HEK293T (cell line): ENCODE measurements at regions not wholly inside any gene's neighbourhood (a gene's known extent, or its start where the extent isn't known, plus 50 kb on each side); places are given as distances from the start of the nearest gene placed in this dataset.

ENCODE experiments used
- CTCF ChIA-PET: fragments of 350-600 bp; formaldehyde crosslinking; extraction: SDS; loops from one replicate; lab custom pipeline; 2021; ENCODE audit warnings: antibody characterized with exemption, inconsistent platforms; lab: Yijun Ruan, JAX
- POLR2A ChIA-PET: fragments of 350-600 bp; formaldehyde crosslinking; extraction: SDS; loops from one replicate; lab custom pipeline; 2020; ENCODE audit warnings: antibody characterized with exemption, inconsistent platforms; lab: Yijun Ruan, JAX
- DNase-seq: peaks from one replicate; pipeline ENCODE4 v3.0.0; 2012; ENCODE audit warnings: mixed read lengths; ENCODE audit errors: extremely low spot score
- ARNT ChIP-seq: fragments of 450-650 bp; IDR thresholded peaks from 2 replicates; pipeline ENCODE4 v1.6.1; 2017; ENCODE audit warnings: mild to moderate bottlenecking
- BHLHE40 ChIP-seq: fragments of 450-650 bp; IDR thresholded peaks from 2 replicates; pipeline ENCODE4 v1.6.1; 2016; ENCODE audit warnings: mild to moderate bottlenecking, moderate library complexity, borderline replicate concordance
- CTBP1 ChIP-seq: fragments of 450-650 bp; IDR thresholded peaks from 2 replicates; pipeline ENCODE4 v1.6.1; 2016; ENCODE audit warnings: borderline replicate concordance
- ELF4 ChIP-seq: fragments of 450-650 bp; IDR thresholded peaks from 2 replicates; pipeline ENCODE4 v1.6.1; 2017; ENCODE audit warnings: antibody characterized with exemption
- FOXA1 ChIP-seq: fragments of 450-650 bp; IDR thresholded peaks from 2 replicates; pipeline ENCODE4 v1.6.1; 2016; ENCODE audit warnings: mild to moderate bottlenecking
- FOXK2 ChIP-seq: fragments of 450-650 bp; IDR thresholded peaks from 2 replicates; pipeline ENCODE4 v1.6.1; 2016; ENCODE audit warnings: mild to moderate bottlenecking
- FOXM1 ChIP-seq: fragments of 450-650 bp; IDR thresholded peaks from 2 replicates; pipeline ENCODE4 v1.6.1; 2017; ENCODE audit warnings: mild to moderate bottlenecking, borderline replicate concordance
- HDGF ChIP-seq: fragments of 450-650 bp; IDR thresholded peaks from 2 replicates; pipeline ENCODE4 v1.6.1; 2017; ENCODE audit warnings: antibody characterized with exemption, borderline replicate concordance
- L3MBTL2 ChIP-seq: fragments of 450-650 bp; conservative IDR thresholded peaks from 2 replicates; pipeline ENCODE4 v1.6.1; 2016; ENCODE audit warnings: mild to moderate bottlenecking
- LEF1 ChIP-seq: fragments of 450-650 bp; IDR thresholded peaks from 2 replicates; pipeline ENCODE4 v1.6.1; 2017; ENCODE audit warnings: mild to moderate bottlenecking, borderline replicate concordance
- NFRKB ChIP-seq: fragments of 450-650 bp; IDR thresholded peaks from 2 replicates; pipeline ENCODE4 v1.6.1; 2016; ENCODE audit warnings: mild to moderate bottlenecking, moderate library complexity
- SP1 ChIP-seq: fragments of 450-650 bp; IDR thresholded peaks from 2 replicates; pipeline ENCODE4 v1.6.1; 2017
- SUZ12 ChIP-seq: fragments of 450-650 bp; IDR thresholded peaks from 2 replicates; pipeline ENCODE4 v1.6.1; 2016; ENCODE audit warnings: mild to moderate bottlenecking
- TARDBP ChIP-seq: fragments of 450-650 bp; IDR thresholded peaks from 2 replicates; pipeline ENCODE4 v1.6.1; 2016
- ZNF384 ChIP-seq: fragments of 450-650 bp; IDR thresholded peaks from 2 replicates; pipeline ENCODE4 v1.6.1; 2016
- TF ChIP-seq, protein P1 (sequence below): fragments of 450-650 bp; IDR thresholded peaks from 2 replicates; pipeline ENCODE4 v1.6.1; 2016

DNA sequence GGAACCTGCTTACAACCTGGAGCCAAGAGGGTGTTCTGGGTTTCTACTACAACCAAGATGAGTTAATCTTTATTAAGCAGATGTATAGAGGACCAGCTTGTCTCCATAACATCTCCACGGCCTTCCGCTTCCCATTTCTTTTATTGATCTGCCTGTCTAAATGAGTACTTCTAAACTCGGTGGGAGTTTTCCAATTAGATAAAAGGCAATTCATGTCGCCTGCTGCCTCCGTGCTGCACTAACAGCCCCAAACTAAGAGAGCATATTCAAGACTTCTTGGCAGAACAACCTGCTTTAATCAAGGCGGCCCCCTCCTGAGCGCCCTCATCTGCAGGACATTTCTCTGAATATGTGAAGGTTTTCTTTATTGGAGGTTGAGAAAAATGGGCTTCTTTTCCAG is 270.1 kb downstream of the PDCD6IP start:
- DNase-seq: no peak
- ChIA-PET POLR2A (no interaction called here), CTCF (no interaction called here)
- TF ChIP-seq L3MBTL2 (no peak), FOXK2 (no peak), SUZ12 (no peak), TARDBP (no peak), SP1 (no peak), ARNT (no peak), NFRKB (no peak), CTBP1 (no peak), FOXM1 (no peak), ELF4 (no peak), HDGF (no peak)
- TF ChIP-seq, protein P1, sequence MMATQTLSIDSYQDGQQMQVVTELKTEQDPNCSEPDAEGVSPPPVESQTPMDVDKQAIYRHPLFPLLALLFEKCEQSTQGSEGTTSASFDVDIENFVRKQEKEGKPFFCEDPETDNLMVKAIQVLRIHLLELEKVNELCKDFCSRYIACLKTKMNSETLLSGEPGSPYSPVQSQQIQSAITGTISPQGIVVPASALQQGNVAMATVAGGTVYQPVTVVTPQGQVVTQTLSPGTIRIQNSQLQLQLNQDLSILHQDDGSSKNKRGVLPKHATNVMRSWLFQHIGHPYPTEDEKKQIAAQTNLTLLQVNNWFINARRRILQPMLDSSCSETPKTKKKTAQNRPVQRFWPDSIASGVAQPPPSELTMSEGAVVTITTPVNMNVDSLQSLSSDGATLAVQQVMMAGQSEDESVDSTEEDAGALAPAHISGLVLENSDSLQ: no peak

- no peak for TF ChIP-seq L3MBTL2
- TF ChIP-seq ELF4: no peak
- no peak for TF ChIP-seq FOXM1
- TF ChIP-seq SUZ12: no peak
- no peak for DNase-seq
- POLR2A ChIA-PET: no interaction called here
- CTCF ChIA-PET: no interaction called here
Observed at GRCh38 chr3:34070831-34071585, 272.6 kb downstream of the PDCD6IP start.

- DNase-seq: no peak
- TF ChIP-seq, protein P1: no peak
- no peak for TF ChIP-seq SP1
- TF ChIP-seq ARNT: no peak
- TF ChIP-seq FOXK2: no peak
- TF ChIP-seq LEF1: no peak
- no peak for TF ChIP-seq FOXA1
- no peak for TF ChIP-seq TARDBP
- no peak for TF ChIP-seq L3MBTL2
- no peak for TF ChIP-seq CTBP1
- TF ChIP-seq ELF4: no peak
- TF ChIP-seq ZNF384: no peak
- TF ChIP-seq NFRKB: no peak
- no peak for TF ChIP-seq SUZ12
- no peak for TF ChIP-seq BHLHE40
- no peak for TF ChIP-seq FOXM1
- no peak for TF ChIP-seq HDGF
- CTCF ChIA-PET: no interaction called here
- POLR2A ChIA-PET: no interaction called here
Observed at GRCh38 chr3:34072297-34072696, 273.9 kb downstream of the PDCD6IP start.

DNA sequence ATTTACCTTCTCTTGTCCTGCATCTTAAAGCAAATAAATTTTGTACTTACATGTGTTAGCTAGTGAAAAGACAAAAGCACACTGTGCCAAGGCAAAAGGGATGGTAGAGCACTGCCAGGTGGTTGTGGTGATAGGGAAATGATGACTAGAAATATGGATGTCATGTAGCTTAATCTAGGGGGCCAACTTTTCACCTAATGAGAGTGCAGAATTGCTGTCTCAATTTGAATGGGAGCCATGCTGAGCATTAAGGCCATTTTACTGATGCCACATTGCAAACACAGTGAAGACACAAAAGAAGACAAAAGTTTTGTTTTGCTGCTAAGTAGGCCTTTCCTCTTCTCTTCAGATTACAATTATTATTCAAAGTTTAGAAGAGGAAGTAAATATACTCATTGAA is 274.7 kb downstream of the PDCD6IP start:
- ChIA-PET CTCF (no interaction called here), POLR2A (no interaction called here)
- no peak for TF ChIP-seq FOXK2
- no peak for TF ChIP-seq HDGF
- no peak for TF ChIP-seq SP1
- TF ChIP-seq LEF1: no peak
- TF ChIP-seq, protein P1: no peak
- no peak for TF ChIP-seq BHLHE40
- TF ChIP-seq ELF4: no peak
- TF ChIP-seq TARDBP: no peak
- DNase-seq: no peak

GRCh38 chr3:34073961-34074360 is 275.5 kb downstream of the PDCD6IP start:
- TF ChIP-seq HDGF (no peak), ZNF384 (no peak), TARDBP (no peak), FOXK2 (no peak), ARNT (no peak), LEF1 (no peak), FOXM1 (no peak), L3MBTL2 (no peak), SUZ12 (no peak), FOXA1 (no peak), SP1 (no peak)
- CTCF ChIA-PET: no interaction called here
- no peak for DNase-seq
- POLR2A ChIA-PET: no interaction called here

DNA sequence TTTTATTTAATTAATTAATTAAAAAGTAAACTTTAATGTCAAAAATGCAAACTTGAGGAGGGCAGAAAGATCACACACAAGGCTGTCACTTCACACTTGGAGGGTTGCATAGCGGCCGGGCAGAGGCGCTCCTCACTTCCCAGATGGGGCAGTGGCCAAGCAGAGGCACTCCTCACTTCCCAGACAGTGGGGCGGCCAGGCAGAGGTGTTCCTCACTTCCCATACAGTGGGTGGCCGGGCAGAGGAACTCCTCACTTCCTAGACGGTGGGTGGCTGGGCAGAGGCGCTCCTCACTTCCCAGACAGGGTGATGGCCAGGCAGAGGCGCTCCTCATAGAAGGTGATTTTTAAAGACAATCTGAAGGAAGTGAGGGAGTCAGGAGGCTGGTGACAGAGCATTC is 277.5 kb downstream of the PDCD6IP start:
- TF ChIP-seq HDGF (no peak), ZNF384 (no peak), BHLHE40 (no peak), LEF1 (no peak), FOXK2 (no peak), SUZ12 (no peak), ELF4 (no peak), SP1 (no peak), FOXM1 (no peak), CTBP1 (no peak)
- ChIA-PET POLR2A (no interaction called here), CTCF (no interaction called here)
- no peak for DNase-seq
